ENCODE measurements at regions not wholly inside any gene's neighbourhood (a gene's known extent, or its start where the extent isn't known, plus 50 kb on each side); places are given as distances from the start of the nearest gene placed in this dataset.

- Histone ChIP-seq H3K79me2 (replicated peaks; ENCODE audit: insufficient read depth, low read length) (no peaks in the 10 kb centered on the region), H3K27ac (ENCODE audit: low read length) (no peak overlapping the region)
Measured at GRCh38 chr3:144127014-144127413, 155.4 kb downstream of the DIPK2A start.

DNA sequence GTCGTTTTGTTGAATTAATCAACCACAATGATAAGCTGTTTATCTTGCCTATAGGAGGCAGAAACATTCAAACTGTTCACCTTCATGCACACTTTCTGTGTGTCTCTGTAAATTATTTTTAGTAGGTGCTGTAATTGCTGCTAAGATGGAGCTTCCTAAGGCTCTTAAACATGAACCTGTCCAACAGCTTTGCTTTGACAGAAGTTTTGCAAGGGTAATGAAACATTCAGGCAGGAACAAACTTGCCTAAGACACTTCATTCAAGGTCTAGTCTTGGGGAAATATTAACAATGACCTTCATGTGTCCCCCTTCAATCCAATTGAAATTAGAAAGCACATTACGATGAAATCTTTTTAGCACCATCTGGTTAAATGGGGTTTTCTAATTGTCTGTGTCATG lies 156.1 kb downstream of the DIPK2A start:
- no peaks in the 10 kb centered on the region for H3K9me2 ChIP-seq (ENCODE audit: insufficient read depth, low read length)
- H2AFZ ChIP-seq (ENCODE audit: low read depth, low read length) = no peak overlapping the region
- no peak overlapping the region for H3K4me3 ChIP-seq (ENCODE audit: low read length)
- H3K27ac ChIP-seq (ENCODE audit: low read length) = no peak overlapping the region
- no peaks in the 10 kb centered on the region for H3K9me3 ChIP-seq (ENCODE audit: low read length)
- H3F3A ChIP-seq (ENCODE audit: insufficient read depth, low read length, poor library complexity, severe bottlenecking) = no peaks in the 10 kb centered on the region
- no peaks in the 10 kb centered on the region for H3K36me3 ChIP-seq (ENCODE audit: insufficient read depth, low read length)
- H4K20me1 ChIP-seq (ENCODE audit: insufficient read depth) = no peaks in the 10 kb centered on the region
- no peaks in the 10 kb centered on the region for H3K27me3 ChIP-seq (ENCODE audit: insufficient read depth, low read depth, low read length)
- no peak overlapping the region for H3K9ac ChIP-seq (ENCODE audit: low read length)
- TF ChIP-seq, protein P1, sequence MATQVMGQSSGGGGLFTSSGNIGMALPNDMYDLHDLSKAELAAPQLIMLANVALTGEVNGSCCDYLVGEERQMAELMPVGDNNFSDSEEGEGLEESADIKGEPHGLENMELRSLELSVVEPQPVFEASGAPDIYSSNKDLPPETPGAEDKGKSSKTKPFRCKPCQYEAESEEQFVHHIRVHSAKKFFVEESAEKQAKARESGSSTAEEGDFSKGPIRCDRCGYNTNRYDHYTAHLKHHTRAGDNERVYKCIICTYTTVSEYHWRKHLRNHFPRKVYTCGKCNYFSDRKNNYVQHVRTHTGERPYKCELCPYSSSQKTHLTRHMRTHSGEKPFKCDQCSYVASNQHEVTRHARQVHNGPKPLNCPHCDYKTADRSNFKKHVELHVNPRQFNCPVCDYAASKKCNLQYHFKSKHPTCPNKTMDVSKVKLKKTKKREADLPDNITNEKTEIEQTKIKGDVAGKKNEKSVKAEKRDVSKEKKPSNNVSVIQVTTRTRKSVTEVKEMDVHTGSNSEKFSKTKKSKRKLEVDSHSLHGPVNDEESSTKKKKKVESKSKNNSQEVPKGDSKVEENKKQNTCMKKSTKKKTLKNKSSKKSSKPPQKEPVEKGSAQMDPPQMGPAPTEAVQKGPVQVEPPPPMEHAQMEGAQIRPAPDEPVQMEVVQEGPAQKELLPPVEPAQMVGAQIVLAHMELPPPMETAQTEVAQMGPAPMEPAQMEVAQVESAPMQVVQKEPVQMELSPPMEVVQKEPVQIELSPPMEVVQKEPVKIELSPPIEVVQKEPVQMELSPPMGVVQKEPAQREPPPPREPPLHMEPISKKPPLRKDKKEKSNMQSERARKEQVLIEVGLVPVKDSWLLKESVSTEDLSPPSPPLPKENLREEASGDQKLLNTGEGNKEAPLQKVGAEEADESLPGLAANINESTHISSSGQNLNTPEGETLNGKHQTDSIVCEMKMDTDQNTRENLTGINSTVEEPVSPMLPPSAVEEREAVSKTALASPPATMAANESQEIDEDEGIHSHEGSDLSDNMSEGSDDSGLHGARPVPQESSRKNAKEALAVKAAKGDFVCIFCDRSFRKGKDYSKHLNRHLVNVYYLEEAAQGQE (IDR thresholded peaks at IDR 0.05; ENCODE audit: borderline replicate concordance) = no peak
- TF ChIP-seq RAD21 (conservative IDR thresholded peaks at IDR 0.05) (no peak), MXI1 (conservative IDR thresholded peaks at IDR 0.05; ENCODE audit: poor library complexity, severe bottlenecking) (no peak), TAF1 (IDR thresholded peaks at IDR 0.05; ENCODE audit: low read depth) (no peak)
- H3K79me2 ChIP-seq (replicated peaks; ENCODE audit: insufficient read depth, low read length) = no peaks in the 10 kb centered on the region
- H3K4me2 ChIP-seq (ENCODE audit: low read length) = no peak overlapping the region

More at GRCh38 chr3:144127014-144127413, 155.4 kb downstream of the DIPK2A start:
- H3K9me2 ChIP-seq (ENCODE audit: insufficient read depth, low read length) = no peaks in the 10 kb centered on the region
- H3K9me3 ChIP-seq (ENCODE audit: low read length) = no peaks in the 10 kb centered on the region
- H3K9ac ChIP-seq (ENCODE audit: low read length) = no peak overlapping the region
- H3K4me2 ChIP-seq (ENCODE audit: low read length) = no peak overlapping the region
- H3K27me3 ChIP-seq (ENCODE audit: insufficient read depth, low read depth, low read length) = no peaks in the 10 kb centered on the region
- no peaks in the 10 kb centered on the region for H4K20me1 ChIP-seq (ENCODE audit: insufficient read depth)
- H3K4me3 ChIP-seq (ENCODE audit: low read length) = no peak overlapping the region
- H3K36me3 ChIP-seq (ENCODE audit: insufficient read depth, low read length) = no peaks in the 10 kb centered on the region
- TF ChIP-seq, protein P1 (IDR thresholded peaks at IDR 0.05; ENCODE audit: borderline replicate concordance) = no peak
- TF ChIP-seq MXI1 (conservative IDR thresholded peaks at IDR 0.05; ENCODE audit: poor library complexity, severe bottlenecking) = no peak
- TF ChIP-seq CTCF (IDR thresholded peaks at IDR 0.05; ENCODE audit: poor library complexity, severe bottlenecking) = no peak
- TF ChIP-seq SMC3 (conservative IDR thresholded peaks at IDR 0.05; ENCODE audit: poor library complexity) = no peak
- no peak for TF ChIP-seq EP300 (conservative IDR thresholded peaks at IDR 0.05; ENCODE audit: poor library complexity, severe bottlenecking)
- no peak for TF ChIP-seq EZH2 (IDR thresholded peaks at IDR 0.05; ENCODE audit: borderline replicate concordance, insufficient read depth, low read length, poor library complexity, severe bottlenecking)
- no peak for TF ChIP-seq TAF1 (IDR thresholded peaks at IDR 0.05; ENCODE audit: low read depth)
- TF ChIP-seq POLR2AphosphoS5 (IDR thresholded peaks at IDR 0.05) = no peak
- no peak for TF ChIP-seq RAD21 (conservative IDR thresholded peaks at IDR 0.05)
- H3F3A ChIP-seq (ENCODE audit: insufficient read depth, low read length, poor library complexity, severe bottlenecking) = no peaks in the 10 kb centered on the region
- no peak overlapping the region for H2AFZ ChIP-seq (ENCODE audit: low read depth, low read length)
